HepG2 (cell line): ENCODE measurements at regions not wholly inside any gene's neighbourhood (a gene's known extent, or its start where the extent isn't known, plus 50 kb on each side); places are given as distances from the start of the nearest gene placed in this dataset.

Source experiments
- PHB2 ChIP-seq: fragments of 450-650 bp; IDR thresholded peaks from 2 replicates; pipeline ENCODE4 v1.6.1; 2018; ENCODE audit not compliant: partially characterized antibody
- TF ChIP-seq, protein P1 (sequence below): sonication (generic); formaldehyde crosslinking; IDR thresholded peaks from 2 replicates; pipeline ENCODE4 v1.4.0; 2020; ENCODE audit warnings: missing genetic modification reagents, mild to moderate bottlenecking, borderline replicate concordance

DNA sequence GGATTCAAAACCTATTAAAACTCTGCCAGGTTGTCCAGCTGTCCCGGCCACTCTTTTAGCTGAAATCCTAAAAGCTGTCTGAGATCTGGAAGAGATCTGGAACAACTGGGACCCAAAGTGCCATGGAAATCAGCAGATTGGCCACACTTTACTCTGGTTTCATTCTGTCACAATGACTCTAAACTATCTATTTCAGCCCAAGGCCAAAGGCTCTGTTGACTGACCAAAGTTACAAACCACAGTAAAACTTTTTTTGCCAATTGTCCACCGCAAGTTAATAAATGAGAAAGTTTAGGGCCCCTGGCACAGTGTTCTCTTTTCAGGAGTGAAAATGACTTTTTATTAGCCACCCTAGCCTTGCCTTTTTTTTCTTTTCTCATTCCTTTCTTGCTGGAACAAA is 113.4 kb upstream of the CPM start:
- TF ChIP-seq, protein P1, sequence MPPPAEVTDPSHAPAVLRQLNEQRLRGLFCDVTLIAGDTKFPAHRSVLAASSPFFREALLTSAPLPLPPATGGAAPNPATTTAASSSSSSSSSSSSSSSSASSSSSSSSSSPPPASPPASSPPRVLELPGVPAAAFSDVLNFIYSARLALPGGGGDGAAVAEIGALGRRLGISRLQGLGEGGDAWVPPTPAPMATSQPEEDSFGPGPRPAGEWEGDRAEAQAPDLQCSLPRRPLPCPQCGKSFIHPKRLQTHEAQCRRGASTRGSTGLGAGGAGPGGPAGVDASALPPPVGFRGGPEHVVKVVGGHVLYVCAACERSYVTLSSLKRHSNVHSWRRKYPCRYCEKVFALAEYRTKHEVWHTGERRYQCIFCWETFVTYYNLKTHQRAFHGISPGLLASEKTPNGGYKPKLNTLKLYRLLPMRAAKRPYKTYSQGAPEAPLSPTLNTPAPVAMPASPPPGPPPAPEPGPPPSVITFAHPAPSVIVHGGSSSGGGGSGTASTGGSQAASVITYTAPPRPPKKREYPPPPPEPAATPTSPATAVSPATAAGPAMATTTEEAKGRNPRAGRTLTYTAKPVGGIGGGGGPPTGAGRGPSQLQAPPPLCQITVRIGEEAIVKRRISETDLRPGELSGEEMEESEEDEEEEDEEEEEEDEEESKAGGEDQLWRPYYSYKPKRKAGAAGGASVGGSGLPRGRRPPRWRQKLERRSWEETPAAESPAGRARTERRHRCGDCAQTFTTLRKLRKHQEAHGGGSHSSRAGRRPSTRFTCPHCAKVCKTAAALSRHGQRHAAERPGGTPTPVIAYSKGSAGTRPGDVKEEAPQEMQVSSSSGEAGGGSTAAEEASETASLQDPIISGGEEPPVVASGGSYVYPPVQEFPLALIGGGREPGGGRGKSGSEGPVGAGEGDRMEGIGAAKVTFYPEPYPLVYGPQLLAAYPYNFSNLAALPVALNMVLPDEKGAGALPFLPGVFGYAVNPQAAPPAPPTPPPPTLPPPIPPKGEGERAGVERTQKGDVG = no peak
- no peak for TF ChIP-seq PHB2
